ENCODE measurements at regions not wholly inside any gene's neighbourhood (a gene's known extent, or its start where the extent isn't known, plus 50 kb on each side); places are given as distances from the start of the nearest gene placed in this dataset.

GRCh38 chr1:69077198-69077597 lies 490.5 kb upstream of the LRRC7 start:
- Histone ChIP-seq H3K27me3 (no peaks in the 10 kb centered on the region), H3K36me3 (ENCODE audit: low read depth, missing control alignments) (no peaks in the 10 kb centered on the region), H3K9me3 (no peaks in the 10 kb centered on the region), H3K4me3 (no peak overlapping the region), H3K4me1 (peaks cover 3% of the 10 kb centered on the region), H3K27ac (no peak overlapping the region)
- DNase-seq: no peak
- 85 to 86% methylated on average over 1 of the region's 1 CpG for WGBS, 2 donors
- intact Hi-C loops (cut with DNase I; ENCODE audit: low total_unique reads): no loop called here
- TF ChIP-seq CTCF (IDR thresholded peaks at IDR 0.05): no peak
- TF ChIP-seq POLR2A (IDR thresholded peaks at IDR 0.05): no peak

- Histone ChIP-seq H3K4me3 (no peak overlapping the region), H3K4me1 (peaks cover 7% of the 10 kb centered on the region), H3K9me3 (no peaks in the 10 kb centered on the region), H3K27ac (no peak overlapping the region), H3K36me3 (ENCODE audit: low read depth, missing control alignments) (no peaks in the 10 kb centered on the region), H3K27me3 (no peaks in the 10 kb centered on the region)
- 74 to 86% methylated on average over 3 of the region's 3 CpGs for WGBS, 2 donors
- no peak for DNase-seq
- intact Hi-C loops (cut with DNase I; ENCODE audit: low total_unique reads): no loop called here
- TF ChIP-seq POLR2A (IDR thresholded peaks at IDR 0.05) (no peak), CTCF (IDR thresholded peaks at IDR 0.05) (no peak)
Measured at GRCh38 chr1:69077633-69078032, 490.1 kb upstream of the LRRC7 start.

- Histone ChIP-seq H3K4me3 (no peak overlapping the region), H3K36me3 (ENCODE audit: low read depth, missing control alignments) (no peaks in the 10 kb centered on the region), H3K4me1 (peaks cover 8% of the 10 kb centered on the region), H3K27me3 (no peaks in the 10 kb centered on the region), H3K9me3 (no peaks in the 10 kb centered on the region), H3K27ac (peak overlapping the region in 1 of 2 donors; percentile 32)
- TF ChIP-seq CTCF (IDR thresholded peaks at IDR 0.05) (no peak), POLR2A (IDR thresholded peaks at IDR 0.05) (no peak)
- intact Hi-C loops (cut with DNase I; ENCODE audit: low total_unique reads): no loop called here
- WGBS, 2 donors: 36 to 42% methylated on average over 3 of the region's 3 CpGs
- DNase-seq: no peak
Measured at GRCh38 chr1:69081668-69082067, 486.1 kb upstream of the LRRC7 start.

GRCh38 chr1:69082312-69082711 lies 485.4 kb upstream of the LRRC7 start:
- no peak for DNase-seq
- peaks cover 8% of the 10 kb centered on the region for H3K4me1 ChIP-seq
- no peaks in the 10 kb centered on the region for H3K27me3 ChIP-seq
- no peaks in the 10 kb centered on the region for H3K9me3 ChIP-seq
- H3K36me3 ChIP-seq (ENCODE audit: low read depth, missing control alignments): no peaks in the 10 kb centered on the region
- intact Hi-C loops (cut with DNase I; ENCODE audit: low total_unique reads): no loop called here
- WGBS, 2 donors: 63 to 64% methylated on average over 4 of the region's 4 CpGs
- TF ChIP-seq POLR2A (IDR thresholded peaks at IDR 0.05) (no peak), CTCF (IDR thresholded peaks at IDR 0.05) (no peak)
- no peak overlapping the region for H3K4me3 ChIP-seq
- peak overlapping the region in 1 of 2 donors; percentile 32 for H3K27ac ChIP-seq

GRCh38 chr1:69086148-69086547 lies 481.6 kb upstream of the LRRC7 start:
- no peak for DNase-seq
- no peak overlapping the region for H3K4me3 ChIP-seq
- TF ChIP-seq POLR2A (IDR thresholded peaks at IDR 0.05): no peak
- no peak for TF ChIP-seq CTCF (IDR thresholded peaks at IDR 0.05)
- H3K27ac ChIP-seq: no peak overlapping the region
- H3K9me3 ChIP-seq: no peaks in the 10 kb centered on the region
- H3K27me3 ChIP-seq: no peaks in the 10 kb centered on the region
- intact Hi-C loops (cut with DNase I; ENCODE audit: low total_unique reads): no loop called here
- peaks cover 8% of the 10 kb centered on the region for H3K4me1 ChIP-seq
- H3K36me3 ChIP-seq (ENCODE audit: low read depth, missing control alignments): no peaks in the 10 kb centered on the region
